NB4 (cell line): ENCODE measurements at regions not wholly inside any gene's neighbourhood (a gene's known extent, or its start where the extent isn't known, plus 50 kb on each side); places are given as distances from the start of the nearest gene placed in this dataset.

Source experiments
- MYC ChIP-seq: IDR thresholded peaks from 2 replicates; pipeline ENCODE4 v1.6.1; 2011; ENCODE audit warnings: low read depth, low read length
- POLR2A ChIP-seq: IDR thresholded peaks from 2 replicates; pipeline ENCODE4 v1.6.1; 2011; ENCODE audit warnings: mild to moderate bottlenecking; ENCODE audit not compliant: insufficient read length; ENCODE audit errors: extremely low read depth
- TF ChIP-seq, protein P1 (sequence below): IDR thresholded peaks from one replicate; pipeline ENCODE4 v1.5.1; 2012; ENCODE audit warnings: low read depth, low read length
- TF ChIP-seq, protein P2 (sequence below): IDR thresholded peaks from 2 replicates; pipeline ENCODE4 v1.6.1; 2011; ENCODE audit warnings: low read depth, low read length

DNA sequence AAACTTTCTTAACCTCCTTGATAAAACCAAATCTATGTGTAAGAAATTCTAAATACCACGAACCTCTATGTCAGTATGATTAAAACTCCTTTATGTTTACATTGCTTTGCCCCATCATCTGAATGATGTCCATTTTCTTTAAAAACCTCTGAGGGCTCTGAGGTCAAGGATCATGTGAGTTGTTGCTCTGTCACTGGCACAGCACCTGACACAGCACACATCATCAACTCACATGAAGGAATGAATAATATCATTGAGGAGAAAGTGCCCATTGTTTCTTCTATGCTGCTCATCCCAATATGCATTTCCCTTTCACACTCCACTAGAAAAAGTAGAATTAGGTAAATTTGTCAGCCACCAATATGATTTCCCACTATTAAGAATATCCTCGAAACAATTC lies 1178.7 kb upstream of the NRXN1 start:
- TF ChIP-seq POLR2A, result no peak
- TF ChIP-seq MYC, result no peak
- TF ChIP-seq, protein P1, sequence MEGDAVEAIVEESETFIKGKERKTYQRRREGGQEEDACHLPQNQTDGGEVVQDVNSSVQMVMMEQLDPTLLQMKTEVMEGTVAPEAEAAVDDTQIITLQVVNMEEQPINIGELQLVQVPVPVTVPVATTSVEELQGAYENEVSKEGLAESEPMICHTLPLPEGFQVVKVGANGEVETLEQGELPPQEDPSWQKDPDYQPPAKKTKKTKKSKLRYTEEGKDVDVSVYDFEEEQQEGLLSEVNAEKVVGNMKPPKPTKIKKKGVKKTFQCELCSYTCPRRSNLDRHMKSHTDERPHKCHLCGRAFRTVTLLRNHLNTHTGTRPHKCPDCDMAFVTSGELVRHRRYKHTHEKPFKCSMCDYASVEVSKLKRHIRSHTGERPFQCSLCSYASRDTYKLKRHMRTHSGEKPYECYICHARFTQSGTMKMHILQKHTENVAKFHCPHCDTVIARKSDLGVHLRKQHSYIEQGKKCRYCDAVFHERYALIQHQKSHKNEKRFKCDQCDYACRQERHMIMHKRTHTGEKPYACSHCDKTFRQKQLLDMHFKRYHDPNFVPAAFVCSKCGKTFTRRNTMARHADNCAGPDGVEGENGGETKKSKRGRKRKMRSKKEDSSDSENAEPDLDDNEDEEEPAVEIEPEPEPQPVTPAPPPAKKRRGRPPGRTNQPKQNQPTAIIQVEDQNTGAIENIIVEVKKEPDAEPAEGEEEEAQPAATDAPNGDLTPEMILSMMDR, result no peak
- TF ChIP-seq, protein P2, sequence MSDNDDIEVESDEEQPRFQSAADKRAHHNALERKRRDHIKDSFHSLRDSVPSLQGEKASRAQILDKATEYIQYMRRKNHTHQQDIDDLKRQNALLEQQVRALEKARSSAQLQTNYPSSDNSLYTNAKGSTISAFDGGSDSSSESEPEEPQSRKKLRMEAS, result no peak
